NCI-H82 treated with DMSO at 0.1 percent for 48 hours (cell line): ENCODE measurements at regions not wholly inside any gene's neighbourhood (a gene's known extent, or its start where the extent isn't known, plus 50 kb on each side); places are given as distances from the start of the nearest gene placed in this dataset.
A peak's percentile ranks its signal among the peaks of the same experiment; 100 is the strongest.
"Not testable (repeated sequence)": the region's sequence is repeated elsewhere in the genome, so short reads cannot be mapped to it uniquely, and the experiment has no call there.

Experiments
- DNase-seq: peaks from one replicate; lab custom pipeline; 2025; ENCODE audit not compliant: unreplicated experiment; lab: John Stamatoyannopoulos, UW

- DNase-seq, result not testable (repeated sequence)
Measured at GRCh38 chr21:14009238-14009981, 201.3 kb downstream of the LIPI start.

GRCh38 chr21:14008436-14008835 is 202.3 kb downstream of the LIPI start:
- DNase-seq, result not testable (repeated sequence)

- DNase-seq, result not testable (repeated sequence)
Measured at GRCh38 chr21:14008006-14008405, 202.7 kb downstream of the LIPI start.

- DNase-seq, result not testable (repeated sequence)
Measured at GRCh38 chr21:14006144-14006543, 204.6 kb downstream of the LIPI start.

GRCh38 chr21:13986996-13987958 is 223.5 kb downstream of the LIPI start:
- not testable (repeated sequence) for DNase-seq

- not testable (repeated sequence) for DNase-seq
Measured at GRCh38 chr21:13985865-13986863, 224.6 kb downstream of the LIPI start.

- not testable (repeated sequence) for DNase-seq
Measured at GRCh38 chr21:13985137-13985864, 225.5 kb downstream of the LIPI start.

- not testable (repeated sequence) for DNase-seq
Measured at GRCh38 chr21:13984728-13985127, 226.0 kb downstream of the LIPI start.

- not testable (repeated sequence) for DNase-seq
Measured at GRCh38 chr21:13981176-13982087, 229.3 kb downstream of the LIPI start.

- peak; percentile 51 for DNase-seq
Measured at GRCh38 chr21:13980115-13980662, 230.6 kb downstream of the LIPI start.

GRCh38 chr21:13979608-13980007 is 231.1 kb downstream of the LIPI start:
- not testable (repeated sequence) for DNase-seq

GRCh38 chr21:13974582-13974981 is 236.2 kb downstream of the LIPI start:
- not testable (repeated sequence) for DNase-seq

- DNase-seq, result not testable (repeated sequence)
Measured at GRCh38 chr21:13969853-13970252, 240.9 kb downstream of the LIPI start.

GRCh38 chr21:13969002-13969401 is 241.8 kb downstream of the LIPI start:
- not testable (repeated sequence) for DNase-seq

- not testable (repeated sequence) for DNase-seq
Measured at GRCh38 chr21:13963259-13963658, 247.5 kb downstream of the LIPI start.

GRCh38 chr21:13937236-13937635 is 273.5 kb downstream of the LIPI start:
- no peak for DNase-seq

- DNase-seq, result not testable (repeated sequence)
Measured at GRCh38 chr21:13936033-13936937, 274.5 kb downstream of the LIPI start.
